Sigmoid colon (tissue), 4 donors: ENCODE measurements at regions not wholly inside any gene's neighbourhood (a gene's known extent, or its start where the extent isn't known, plus 50 kb on each side); places are given as distances from the start of the nearest gene placed in this dataset.

ENCODE experiments used
- CTCF ChIP-seq, 4 experiments: fragments of 450-650 bp in 3 of 4; fragments of 200-600 bp in 1 of 4; IDR thresholded peaks; one replicate each; pipeline ENCODE4 v1.5.1; 2016 to 2019; ENCODE audit warnings: antibody characterized with exemption in 4 of 4, mild to moderate bottlenecking in 3 of 4, moderate library complexity in 2 of 4
- EP300 ChIP-seq, 4 donors: sonication (generic); formaldehyde crosslinking; IDR thresholded peaks; one replicate each; pipeline ENCODE4 v1.6.1; 2017; ENCODE audit warnings: antibody characterized with exemption in 4 of 4
- POLR2AphosphoS5 ChIP-seq, 4 donors: sonication (generic); formaldehyde crosslinking; IDR thresholded peaks; one replicate each; pipeline ENCODE4 v1.6.1; 2017; ENCODE audit warnings: antibody characterized with exemption in 4 of 4

- no peak for TF ChIP-seq CTCF (IDR thresholded peaks at IDR 0.05)
- no peak for TF ChIP-seq POLR2AphosphoS5 (IDR thresholded peaks at IDR 0.05)
- no peak for TF ChIP-seq EP300 (IDR thresholded peaks at IDR 0.05)
These were observed 142.0 kb upstream of the UBE2E1 start for GRCh38 chr3:23663661-23664186.
